Hematopoietic multipotent progenitor cell (in vitro differentiated cells): ENCODE measurements at regions not wholly inside any gene's neighbourhood (a gene's known extent, or its start where the extent isn't known, plus 50 kb on each side); places are given as distances from the start of the nearest gene placed in this dataset.
A peak's percentile ranks its signal among the peaks of the same experiment; 100 is the strongest.

Experiments used
- DNase-seq, 3 donors: peaks; one replicate each; pipeline ENCODE4 v3.0.0-alpha.2; 2011 to 2015; ENCODE audit warnings: low read depth in 2 of 3, low spot score in 2 of 3

DNA sequence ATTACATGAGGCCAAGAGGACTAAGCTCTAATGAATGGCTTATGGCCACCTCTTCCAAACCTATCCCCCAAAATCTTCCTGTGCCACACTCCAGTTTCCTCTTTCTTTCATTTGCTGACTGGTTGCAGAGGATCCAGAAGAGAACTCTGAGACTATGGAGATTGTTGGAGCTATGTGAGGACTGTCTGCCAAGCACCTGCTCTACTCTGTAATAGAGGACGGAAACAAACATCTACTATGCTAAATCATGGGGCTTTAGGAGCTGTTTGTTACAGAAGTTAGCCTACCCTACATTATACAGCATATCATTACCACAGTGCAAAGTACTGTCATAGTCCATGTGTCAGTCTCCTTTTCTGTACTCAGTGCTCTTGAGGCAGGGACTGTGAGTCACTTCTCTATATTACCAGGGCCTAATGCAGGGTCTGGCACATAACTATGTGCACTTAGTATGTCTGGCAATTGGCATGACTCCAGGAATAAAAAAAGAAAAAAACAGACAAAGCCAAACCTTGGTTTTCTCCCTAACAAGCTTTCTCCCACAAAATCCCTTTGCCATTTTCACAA is 95.1 kb downstream of the RPAP3 start:
- DNase-seq = no peak

DNA sequence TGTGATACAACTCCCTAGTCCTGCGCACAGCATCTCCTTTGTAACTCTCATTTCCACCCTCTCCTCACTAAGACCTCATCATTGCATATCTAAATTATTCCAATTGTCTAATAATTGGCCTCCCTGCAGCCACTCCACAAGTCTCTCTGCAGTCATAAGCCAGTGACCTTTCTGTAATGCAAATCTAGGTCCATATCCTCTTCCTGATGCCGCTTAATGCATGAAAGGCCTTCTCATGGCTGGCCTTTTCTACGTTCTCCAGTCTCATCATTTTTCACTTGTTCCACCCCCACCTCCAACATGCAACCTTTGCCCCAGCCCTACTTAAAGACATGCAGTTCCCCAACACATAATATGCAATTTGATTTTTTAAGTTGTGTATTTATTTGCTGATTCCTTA is 96.0 kb downstream of the RPAP3 start:
- no peak for DNase-seq

- DNase-seq = peak in 2 of 3 donors; percentile 8 to 53
Measured at GRCh38 chr12:47608671-47609070, 97.2 kb downstream of the RPAP3 start.

- DNase-seq = no peak
Measured at GRCh38 chr12:47604221-47604873, 101.5 kb downstream of the RPAP3 start.

GRCh38 chr12:47602949-47603558 is 102.8 kb downstream of the RPAP3 start:
- no peak for DNase-seq

GRCh38 chr12:47602325-47602724 is 103.5 kb downstream of the RPAP3 start:
- no peak for DNase-seq

GRCh38 chr12:47601071-47601470 is 104.8 kb downstream of the RPAP3 start:
- no peak for DNase-seq

DNA sequence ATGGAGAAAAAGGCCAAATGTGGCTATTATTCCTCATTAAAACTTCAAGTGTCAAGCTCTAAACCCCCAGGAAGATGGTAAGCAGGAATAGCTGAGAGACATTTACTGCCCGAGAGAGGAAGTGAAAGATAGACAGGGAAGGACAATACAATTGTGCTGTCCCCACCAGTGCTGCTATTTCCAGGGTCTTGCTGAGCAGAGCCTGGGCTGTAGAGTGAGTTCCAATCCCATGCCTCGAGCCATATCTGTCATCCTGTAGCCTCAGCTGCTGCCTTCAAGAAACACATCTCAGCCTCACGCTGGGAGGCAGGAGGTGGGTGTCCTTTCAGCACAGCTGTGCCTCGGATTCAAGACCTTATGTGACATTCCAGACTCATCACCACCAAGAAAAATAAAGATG is 114.0 kb downstream of the RPAP3 start:
- no peak for DNase-seq

- DNase-seq = no peak
Measured at GRCh38 chr12:47591361-47591791, 114.5 kb downstream of the RPAP3 start.

GRCh38 chr12:47590771-47591360 is 115.0 kb downstream of the RPAP3 start:
- DNase-seq = no peak

DNA sequence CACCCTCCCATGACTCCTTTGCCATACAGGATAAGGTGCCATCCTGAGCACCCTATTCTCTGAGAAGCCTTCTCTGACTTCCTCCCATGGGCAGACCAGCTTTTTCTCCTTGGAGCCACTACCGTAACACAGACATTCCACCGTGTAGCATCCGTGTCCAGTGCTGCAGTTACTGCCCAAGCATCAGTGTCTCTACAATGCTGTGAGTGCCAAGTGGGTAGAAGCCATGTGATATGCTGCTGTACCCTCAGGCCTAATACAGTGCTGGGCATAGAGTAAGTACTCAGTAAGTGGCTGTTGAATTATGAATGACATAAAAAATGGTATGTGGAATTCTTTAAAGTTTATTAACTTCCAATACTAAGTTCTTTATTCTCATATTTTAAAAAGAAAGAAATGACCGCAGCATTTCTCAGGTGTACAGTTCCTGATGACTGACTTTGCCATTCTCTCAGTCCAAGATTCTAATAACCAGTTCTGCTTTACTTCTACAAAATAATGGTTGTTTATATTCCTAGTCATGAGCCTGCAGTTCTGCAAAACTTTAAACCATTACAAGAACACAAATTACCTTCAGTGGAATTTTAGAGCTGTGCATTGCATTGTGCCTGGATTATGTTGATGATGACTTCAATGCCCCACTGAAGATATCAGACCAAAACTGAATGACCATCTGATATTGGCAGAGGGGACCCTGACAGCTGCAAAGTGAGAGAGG is 118.7 kb downstream of the RPAP3 start:
- no peak for DNase-seq

DNA sequence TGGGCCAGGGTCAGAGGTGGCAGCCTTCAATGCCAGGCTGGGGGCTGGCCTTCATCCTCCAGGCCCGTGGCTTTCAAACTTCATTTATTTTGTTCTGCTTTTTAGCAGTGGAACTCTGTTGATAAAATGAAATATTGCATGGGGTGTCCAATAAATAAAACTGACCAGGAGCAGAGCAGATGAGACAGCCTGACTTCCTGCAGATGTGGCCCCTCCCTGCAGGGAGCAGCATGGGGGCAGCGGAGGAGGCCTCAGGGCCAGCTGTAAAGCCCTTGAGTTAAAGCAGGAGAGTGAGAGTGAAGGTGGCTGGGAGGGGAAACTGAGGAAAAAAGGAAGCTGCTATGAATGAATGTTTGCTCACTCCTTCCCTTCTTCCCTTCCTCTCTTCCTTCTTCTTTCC is 120.3 kb downstream of the RPAP3 start:
- DNase-seq = no peak

- DNase-seq = no peak
Measured at GRCh38 chr12:47578836-47579235, 127.0 kb downstream of the RPAP3 start.

- DNase-seq = no peak
Measured at GRCh38 chr12:47577206-47577989, 128.4 kb downstream of the RPAP3 start.

GRCh38 chr12:47576289-47576945 is 129.4 kb downstream of the RPAP3 start:
- no peak for DNase-seq

- DNase-seq = no peak
Measured at GRCh38 chr12:47574252-47575021, 131.4 kb downstream of the RPAP3 start.

GRCh38 chr12:47573146-47573659 is 132.6 kb downstream of the RPAP3 start:
- DNase-seq = no peak

DNA sequence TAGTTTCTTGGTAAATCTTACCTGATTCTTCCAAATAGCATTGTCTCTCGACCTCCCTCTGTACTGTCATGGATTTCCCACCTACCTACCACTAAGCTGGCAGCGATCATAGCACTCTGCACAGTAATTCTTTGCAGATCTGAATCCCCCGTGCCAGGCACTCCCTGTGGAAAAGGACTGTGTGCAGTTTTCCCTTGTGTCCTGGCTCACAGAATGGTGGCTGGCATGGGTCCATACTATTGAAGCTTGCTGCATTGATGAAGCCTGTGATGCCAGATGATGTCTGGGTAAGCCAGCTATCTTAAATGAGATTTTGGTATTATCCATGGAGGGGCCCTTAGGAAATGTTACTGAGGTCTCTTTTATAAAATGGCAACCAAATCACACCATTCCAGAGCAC is 135.7 kb downstream of the RPAP3 start:
- no peak for DNase-seq

DNA sequence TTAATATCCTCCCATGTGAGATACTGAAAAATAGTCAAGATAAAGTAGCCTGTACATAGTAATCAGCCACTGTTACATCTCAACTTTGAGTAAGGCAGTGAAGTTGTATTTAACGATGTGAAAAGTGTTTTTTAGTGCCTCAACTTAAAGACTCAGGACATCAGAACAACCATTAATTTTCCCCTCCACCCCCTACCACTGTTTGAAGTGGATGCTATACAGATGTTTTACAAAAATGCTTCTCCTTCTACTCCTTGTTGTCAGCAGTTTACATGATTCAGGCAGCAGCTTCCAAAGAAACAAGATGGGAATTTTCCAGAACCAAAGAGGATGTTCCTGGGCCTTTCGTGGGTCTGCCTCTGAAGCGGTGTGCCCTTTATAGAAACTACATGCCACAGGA is 143.6 kb downstream of the RPAP3 start:
- DNase-seq = no peak
